HG03460 (cell line): ENCODE measurements at regions not wholly inside any gene's neighbourhood (a gene's known extent, or its start where the extent isn't known, plus 50 kb on each side); places are given as distances from the start of the nearest gene placed in this dataset.
"Not testable (repeated sequence)": the region's sequence is repeated elsewhere in the genome, so short reads cannot be mapped to it uniquely, and the experiment has no call there.

Experiments
- ATAC-seq: cut with Tn5 transposase; IDR thresholded peaks from one replicate; pipeline ENCODE4 v1.9.1; 2021; ENCODE audit not compliant: unreplicated experiment

DNA sequence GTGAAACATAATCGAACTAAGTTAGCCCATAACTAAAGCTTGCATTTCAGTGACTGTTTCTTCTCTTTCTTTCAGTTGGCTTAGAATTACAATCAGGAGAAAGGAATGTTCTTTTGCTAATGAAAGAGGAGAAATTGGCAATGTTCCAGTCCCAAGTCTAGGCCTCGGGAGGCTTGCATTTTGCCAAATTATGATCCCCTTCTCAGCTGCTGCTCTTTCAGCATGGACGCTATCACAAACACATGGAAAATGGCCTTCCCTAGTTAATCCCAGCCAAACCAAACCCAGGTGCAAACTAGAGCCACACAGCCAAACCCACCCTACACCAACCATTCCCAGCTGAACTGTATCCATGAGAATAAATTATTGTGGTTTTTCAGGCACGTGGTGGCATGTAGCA lies 605.2 kb upstream of the LRRTM4 start:
- ATAC-seq, result no peak

DNA sequence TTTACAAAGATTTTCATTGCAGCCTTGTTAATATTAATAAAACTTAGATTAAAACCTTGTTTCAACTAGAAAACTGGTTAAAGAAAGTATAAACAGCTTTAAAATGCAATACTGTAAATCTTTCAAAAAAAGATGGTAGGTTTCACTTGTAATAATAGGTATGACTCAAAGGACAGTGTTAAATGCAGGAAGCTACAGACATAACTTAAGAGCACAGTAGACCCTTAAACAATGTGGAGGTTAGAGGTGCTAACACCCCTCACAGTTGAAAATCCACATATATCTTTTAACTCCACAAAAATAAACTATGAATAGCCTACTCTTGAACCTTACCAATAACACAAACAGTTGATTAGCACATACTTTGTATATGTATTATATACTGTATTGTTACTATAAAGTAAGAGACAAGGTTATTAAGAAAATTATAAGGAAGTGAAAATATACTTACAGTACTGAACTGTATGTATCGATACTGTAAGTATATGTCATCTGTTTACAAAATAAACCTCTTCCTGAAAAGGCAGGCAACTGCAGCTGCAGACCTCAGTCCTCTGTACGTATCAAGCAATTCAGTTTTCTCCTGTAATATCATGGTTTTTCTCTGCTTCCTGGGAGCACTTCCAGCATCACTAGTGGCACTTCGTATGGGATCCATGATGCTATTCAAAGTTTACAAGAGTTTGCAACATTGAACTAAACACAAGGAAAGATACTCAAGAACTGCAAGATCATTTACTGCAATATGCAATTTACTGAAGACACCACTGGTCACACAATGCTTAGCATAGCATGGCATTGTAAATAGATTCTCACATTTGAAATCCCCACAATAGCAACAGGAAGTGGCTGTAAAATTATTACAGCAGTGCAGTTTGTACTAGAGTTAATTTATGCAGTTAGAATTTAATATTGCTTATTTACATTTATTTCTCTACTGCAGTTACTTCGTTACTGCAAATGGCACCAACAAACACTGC lies 610.5 kb upstream of the LRRTM4 start:
- ATAC-seq, result no peak

DNA sequence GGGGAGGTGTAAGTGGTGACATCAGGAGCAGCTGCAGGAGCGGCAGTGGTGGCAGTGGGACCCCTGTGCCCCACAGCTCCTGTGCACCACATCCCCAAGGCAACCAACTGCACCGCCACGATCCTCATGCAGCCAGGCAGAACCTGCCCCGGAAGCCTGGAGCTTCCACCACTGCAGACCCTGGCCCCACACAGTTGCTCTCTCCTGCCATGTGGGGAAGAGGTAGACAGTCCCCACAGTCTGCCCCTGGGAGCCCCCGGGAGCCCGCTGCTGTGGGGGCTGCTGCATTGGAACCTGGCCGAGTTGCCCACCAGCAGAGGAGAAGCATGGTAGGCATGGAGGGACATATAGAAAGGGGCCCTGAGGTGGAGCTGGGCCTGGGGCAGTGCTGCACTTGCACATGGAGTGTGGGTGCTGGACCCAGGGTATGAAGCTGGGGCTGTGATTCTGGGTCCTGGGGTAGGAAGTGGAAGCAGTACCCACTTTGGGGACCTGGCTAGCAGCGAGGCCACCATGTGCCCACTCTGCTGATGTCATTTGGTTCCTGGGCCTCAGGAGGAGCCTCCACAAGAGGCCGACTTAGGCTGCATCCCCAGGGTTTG lies 623.3 kb upstream of the LRRTM4 start:
- ATAC-seq, result no peak

DNA sequence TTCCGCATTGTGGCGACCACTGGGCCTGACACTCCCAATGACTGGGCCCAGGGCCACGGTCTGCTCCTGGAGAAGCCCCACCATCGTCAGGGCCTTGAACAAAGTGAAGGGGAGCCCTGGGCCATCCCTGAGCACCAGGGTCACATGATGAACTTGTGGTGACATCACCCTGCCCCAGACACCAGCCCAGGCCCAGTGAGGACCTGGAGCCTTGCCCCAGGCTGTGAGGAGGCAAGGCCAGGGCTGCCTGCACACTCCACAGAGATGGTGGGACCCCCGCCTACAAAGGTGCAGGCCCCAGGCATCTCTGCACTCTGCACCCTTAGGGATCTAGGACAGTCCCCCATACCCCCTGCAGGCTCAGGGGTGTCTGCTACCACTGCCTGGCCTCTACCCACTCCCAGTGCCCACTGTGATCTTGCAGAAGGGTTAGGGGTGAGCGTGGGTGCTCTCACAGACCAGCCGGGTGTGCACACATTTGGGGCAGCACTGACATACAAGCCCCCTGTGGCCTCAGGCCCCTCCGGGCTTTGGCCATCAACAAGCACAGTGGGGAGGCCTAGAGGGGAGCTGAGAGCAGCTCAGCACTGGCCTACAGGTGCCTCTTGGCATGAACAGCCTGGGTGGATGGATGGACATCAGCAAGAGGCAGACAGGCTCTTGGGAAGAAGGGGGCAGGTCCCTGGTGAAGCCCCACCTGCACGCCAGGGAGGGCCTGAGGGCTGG lies 624.0 kb upstream of the LRRTM4 start:
- ATAC-seq, result no peak

DNA sequence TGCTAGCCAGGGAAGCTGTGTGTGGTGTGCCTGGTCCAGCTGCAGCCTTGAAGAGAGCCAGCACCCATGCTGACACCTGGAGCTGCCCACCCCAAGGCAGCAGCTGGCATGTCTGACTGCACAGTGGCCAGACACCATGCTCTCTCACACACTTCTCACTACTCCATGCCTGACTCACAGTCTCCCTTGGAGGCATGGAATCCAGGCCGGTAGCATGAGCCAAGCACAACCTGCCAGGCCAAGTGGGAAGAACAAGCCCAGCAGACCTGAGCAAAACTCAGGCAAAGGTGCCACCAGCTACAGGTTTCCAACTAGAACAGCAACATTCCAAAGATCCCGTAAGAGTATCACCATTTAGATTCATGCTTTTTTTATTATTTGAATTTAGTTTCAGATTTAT lies 625.3 kb upstream of the LRRTM4 start:
- ATAC-seq, result no peak

DNA sequence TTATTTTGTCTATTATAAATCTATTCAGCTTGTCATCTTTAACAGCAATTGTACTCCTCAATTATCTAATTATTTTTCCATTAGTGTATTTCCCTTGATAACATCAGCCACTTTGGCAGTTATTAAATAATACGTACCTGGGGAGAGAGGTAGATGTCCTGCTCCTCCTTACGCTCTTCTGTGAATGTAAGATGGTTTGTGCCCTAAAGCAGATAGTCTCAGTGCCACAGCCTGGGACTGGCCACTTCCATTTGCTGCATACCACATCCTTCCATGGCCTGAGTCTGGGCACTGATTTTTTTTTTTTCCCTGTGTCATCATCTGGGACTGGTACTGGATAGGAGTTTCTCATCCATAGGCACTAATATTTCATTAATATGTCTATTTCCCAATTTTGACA lies 632.4 kb upstream of the LRRTM4 start:
- no peak for ATAC-seq

DNA sequence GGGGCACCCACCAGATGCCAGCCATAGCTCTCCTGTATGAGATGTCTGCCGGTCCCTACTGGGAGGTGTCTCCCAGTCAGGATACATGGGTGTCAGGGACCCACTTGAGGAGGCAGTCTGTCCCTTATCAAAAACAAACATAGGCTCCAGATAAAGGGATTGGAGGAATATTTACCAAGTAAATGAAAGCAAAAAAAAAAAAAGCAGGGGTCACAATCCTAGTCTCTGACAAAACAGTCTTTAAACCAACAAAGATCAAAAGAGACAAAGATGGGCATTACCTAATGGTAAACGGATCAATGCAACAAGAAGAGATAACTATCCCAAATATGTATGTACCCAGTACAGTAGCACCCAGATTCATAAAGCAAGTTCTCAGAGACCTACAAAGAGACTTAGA lies 640.0 kb upstream of the LRRTM4 start:
- ATAC-seq, result no peak

DNA sequence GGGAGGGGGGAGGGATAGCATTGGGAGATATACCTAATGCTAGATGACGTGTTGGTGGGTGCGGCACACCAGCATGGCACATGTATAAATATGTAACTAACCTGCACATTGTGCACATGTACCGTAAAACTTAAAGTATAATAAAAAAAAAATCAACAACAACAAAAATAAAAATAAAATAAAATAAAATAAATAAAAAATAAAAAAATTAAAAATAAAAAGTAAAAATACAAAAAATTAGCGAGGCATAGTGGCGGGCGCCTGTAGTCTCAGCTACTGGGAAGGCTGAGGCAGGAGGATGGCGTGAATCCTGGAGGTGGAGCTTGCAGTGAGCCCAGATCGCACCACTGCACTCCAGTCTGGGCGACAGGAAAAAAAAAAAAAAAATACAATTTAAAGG lies 650.0 kb upstream of the LRRTM4 start:
- ATAC-seq, result not testable (repeated sequence)

DNA sequence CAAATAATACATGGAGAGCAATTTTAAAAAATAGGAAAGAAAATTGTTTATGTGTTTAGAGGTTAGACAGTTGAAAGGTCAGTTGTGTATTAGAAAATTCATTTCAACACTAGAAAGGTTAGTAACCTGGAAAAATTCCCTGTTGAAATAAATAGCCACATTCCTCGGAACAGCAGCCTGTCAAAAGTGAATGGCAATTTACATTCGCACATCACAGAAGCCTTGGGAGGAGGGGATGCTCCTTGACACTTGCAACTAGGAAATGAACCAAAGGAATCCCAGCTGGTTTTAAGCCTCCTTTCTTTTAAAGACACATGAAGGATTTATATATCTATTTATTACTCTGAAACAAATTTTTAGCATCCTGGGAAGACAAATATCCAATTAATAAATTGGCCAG lies 653.5 kb upstream of the LRRTM4 start:
- no peak for ATAC-seq

DNA sequence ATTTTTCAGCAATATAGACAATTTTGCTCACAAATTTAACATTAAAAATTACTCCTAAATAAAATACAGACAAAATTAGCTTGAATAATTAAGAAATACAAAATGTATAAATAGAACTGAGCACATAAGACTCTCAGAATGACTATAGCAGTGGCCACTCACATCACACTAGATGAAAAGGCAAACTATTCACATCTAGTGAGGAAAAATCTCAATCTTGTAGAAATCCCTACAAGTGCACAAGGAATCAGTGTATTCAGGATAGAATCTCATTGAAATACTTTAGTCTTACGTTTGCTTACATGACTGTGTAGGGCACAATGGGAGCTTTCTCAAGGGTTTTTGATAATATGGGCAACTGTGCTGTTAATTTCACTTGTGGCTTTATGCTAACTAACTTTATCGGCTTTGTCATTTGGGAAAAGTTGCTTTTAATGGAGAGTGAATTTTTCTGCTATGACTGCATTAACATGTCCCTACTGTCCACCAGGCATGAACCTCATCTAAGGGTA lies 678.9 kb upstream of the LRRTM4 start:
- no peak for ATAC-seq

DNA sequence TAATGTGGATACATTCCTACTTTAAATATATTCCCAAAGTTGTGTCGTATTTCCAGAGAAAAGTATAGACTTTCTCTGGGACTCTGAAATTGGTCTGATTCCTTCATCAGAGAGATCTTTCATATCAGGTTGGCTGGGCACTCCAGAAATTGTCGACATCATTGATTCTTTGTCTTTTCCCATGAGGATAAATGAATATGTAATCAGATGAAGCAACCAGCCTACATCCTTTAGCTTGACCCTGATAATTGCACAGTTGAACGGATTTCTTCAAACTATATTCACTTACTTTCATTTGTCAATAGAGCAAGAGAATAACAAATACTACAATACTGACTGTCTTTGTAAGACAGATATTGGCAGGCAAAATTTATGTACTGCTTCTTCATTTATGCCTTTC lies 680.2 kb upstream of the LRRTM4 start:
- ATAC-seq, result no peak

DNA sequence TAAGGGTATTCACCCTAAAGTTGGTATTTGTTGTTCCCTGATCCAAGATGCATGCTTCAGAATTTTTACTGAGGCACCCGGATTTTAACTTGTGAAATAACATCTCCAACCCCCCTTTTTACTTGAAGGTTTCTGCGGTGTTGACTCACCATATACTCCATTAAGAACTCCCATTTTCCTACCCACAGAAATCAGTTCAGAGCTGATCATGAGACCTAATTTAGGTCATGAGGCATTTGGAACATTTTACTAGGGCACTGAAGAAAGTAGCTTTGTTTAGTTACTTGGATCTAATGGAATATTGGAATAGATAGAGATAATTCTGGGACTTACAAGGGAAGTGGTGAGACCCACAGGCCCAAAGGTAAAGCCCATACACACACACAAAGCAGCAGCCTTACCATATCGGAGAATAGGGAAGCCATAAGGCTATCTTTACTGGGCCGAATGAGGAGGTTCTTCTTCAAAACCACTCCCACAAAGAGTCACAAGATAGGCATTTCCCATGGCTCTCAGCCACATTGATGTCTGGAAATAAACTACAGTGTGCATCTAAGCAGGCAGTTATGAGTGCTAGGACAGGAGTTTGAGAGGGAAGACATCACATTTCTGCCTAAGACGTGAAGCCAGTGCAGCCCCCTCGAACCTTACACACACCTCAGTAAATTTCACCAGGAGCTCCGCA lies 681.0 kb upstream of the LRRTM4 start:
- no peak for ATAC-seq

DNA sequence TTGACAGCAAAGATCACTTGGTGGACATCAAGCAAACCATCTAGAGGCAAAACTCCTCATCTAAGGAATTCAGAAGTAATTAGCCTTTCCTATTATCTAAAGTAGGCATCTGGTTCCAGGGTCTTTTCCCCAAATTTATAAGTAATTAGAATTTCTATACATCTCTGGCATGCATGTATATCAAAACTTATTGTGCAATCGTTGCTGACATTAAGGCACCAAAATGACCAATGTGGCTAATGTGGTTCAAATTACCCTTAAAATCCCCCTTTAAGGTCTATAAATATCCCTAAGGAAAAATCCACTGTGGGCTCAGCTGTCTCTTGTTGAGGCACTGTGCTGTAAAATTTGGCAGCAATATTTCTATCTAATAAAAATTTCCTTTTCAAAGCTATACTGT lies 695.9 kb upstream of the LRRTM4 start:
- ATAC-seq, result no peak

DNA sequence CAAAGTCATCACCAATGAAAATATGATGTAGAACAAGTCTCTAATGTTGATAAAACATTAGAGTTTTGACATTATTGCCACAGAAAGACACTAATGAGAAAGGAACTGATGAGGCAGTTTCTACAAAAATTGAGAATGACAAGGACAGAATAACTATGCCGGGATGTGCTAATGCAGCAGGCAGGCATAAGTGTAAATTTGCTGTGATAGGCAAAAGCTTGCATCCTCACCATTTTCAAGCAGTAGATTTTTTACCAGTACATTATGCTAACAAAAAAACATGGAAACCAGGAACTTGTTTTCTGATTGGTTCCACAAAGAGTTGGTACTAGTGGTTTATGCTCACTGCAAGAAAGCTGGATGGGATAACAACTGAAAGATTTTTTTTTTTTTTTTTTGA lies 715.5 kb upstream of the LRRTM4 start:
- ATAC-seq, result no peak

DNA sequence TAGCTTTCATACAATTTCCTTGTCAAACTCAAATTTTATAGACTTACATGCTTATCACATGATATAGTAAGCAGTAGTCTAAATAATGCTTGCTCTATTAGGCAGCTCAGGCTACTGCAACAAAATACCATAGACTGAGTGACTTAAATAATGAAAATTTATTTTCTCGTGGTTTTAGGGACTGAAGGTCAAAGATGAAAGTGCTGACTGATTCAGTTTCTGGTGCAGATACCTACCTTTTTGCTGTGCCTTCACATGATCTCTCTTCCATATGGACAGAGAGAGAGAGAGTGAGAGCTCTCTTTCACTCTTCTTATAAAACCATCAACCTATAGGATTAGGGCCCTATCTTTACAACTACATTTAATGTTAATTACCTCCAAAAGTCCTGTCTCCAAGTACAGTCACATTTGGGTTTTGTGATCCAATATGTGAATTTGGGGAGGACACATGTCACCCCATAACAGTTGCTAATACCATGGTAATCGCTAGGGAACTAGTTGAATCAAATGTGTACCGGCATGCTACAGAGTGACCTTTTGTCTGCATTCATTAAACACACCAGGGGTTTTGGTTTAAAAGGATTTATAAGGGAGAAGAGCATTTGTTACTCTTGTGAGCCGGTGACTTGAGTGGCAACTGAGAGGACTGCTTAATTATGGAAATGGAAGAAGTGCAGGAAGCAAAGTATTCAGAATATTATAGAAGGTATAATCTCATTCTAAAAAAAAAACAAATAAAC lies 723.4 kb upstream of the LRRTM4 start:
- no peak for ATAC-seq

DNA sequence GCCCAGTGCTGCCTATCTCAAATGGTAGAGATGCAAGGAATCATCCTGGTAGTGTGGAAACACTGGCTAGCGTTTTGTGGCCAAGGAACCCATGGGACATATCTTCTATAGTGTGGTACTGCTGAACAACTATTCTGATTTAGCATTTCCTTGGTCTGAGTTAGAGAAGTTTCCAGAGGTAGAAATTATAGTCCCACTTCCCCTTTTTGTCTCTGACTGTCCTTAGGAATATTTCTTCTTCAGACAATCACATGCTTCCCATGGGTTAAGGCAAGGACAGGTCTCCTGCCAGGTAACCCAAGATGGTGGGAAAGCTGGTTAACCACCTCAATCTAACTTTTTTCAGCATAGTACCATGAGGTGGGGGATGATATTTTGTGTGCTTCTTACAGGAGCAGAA lies 729.5 kb upstream of the LRRTM4 start:
- no peak for ATAC-seq

DNA sequence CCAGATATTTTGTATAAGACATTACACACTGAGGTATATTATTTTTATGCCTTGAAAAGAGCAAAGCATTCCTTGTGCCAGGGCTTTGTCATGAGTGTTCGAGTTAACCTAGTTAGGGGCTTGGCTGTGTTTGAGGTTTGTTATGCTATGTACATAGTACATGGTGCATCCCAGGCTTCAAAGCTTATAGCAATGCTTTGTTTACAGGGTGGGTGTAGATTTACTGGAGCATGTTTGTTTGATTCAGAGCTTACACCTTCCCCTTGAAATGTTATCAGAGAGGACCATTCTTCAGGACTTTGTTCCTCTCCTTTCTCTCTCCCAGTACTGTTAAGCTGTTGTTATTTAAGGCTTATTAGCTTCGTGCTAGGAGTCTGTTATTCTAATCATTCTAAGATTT lies 738.7 kb upstream of the LRRTM4 start:
- ATAC-seq, result no peak

DNA sequence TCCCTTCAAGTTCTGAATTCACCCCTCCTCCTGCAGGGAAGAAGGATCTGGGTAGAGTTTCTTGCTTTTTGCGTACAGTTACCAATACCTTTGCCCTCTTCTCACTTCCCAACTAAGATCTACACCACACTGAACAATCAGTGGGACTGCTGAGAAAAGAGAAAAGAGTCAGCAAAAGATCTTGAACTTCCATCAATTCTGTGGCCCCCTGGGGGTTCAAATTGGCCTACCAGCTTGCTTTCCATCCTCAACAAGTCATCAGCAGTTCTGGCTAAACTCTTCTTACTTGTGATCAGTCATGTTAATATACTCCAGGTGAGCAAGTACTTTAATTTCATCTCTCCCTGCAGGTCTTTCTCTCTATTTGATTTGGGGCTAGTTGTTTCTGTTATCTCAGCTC lies 739.3 kb upstream of the LRRTM4 start:
- no peak for ATAC-seq

DNA sequence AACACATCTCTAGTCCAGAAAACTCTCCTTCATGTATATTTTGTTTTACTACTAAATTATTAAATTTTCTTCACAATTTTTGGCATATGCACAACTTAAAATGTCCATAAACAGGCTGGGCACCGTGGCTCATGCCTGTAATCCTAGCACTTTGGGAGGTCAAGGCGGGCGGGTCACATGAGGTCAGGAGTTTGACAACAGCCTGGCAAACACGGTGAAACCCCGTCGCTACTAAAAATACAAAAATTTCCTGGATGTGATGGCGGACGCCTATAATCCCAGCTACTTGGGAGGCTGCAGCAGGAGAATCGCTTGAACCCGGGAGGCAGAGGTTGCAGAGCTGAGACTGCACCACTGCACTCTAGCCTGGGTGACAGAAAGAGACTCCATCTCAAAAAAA lies 739.9 kb upstream of the LRRTM4 start:
- ATAC-seq, result not testable (repeated sequence)

DNA sequence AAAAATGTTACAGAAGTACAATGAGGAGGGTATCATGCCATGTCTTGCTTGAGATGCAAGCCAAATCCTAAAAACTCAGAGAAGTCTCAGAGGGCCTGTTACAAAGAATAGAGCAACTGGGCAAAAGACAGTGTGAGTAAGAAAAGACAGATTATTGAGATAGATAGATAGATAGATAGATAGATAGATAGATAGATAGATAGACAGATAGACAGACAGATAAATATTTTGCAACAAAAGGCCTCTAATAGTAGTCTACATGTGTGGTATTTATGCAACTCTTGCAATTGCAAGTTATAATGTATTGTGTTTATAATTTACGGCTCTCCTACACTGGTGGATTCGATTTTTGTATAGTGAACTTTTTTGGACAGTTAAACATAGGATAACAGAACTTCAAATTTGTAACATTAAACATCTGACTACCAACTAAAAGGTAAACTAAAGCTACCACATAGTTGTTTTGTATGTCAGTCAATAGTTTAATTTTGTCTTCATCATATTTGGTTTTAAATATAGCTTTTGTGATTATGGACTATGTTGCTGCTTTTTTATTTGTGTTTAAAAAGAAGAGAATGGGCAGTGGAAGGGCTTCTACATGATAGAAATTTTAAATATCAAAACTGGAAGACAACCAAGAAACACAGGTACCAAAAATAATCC lies 740.7 kb upstream of the LRRTM4 start:
- ATAC-seq, result no peak
